ENCODE measurements at regions not wholly inside any gene's neighbourhood (a gene's known extent, or its start where the extent isn't known, plus 50 kb on each side); places are given as distances from the start of the nearest gene placed in this dataset.

DNA sequence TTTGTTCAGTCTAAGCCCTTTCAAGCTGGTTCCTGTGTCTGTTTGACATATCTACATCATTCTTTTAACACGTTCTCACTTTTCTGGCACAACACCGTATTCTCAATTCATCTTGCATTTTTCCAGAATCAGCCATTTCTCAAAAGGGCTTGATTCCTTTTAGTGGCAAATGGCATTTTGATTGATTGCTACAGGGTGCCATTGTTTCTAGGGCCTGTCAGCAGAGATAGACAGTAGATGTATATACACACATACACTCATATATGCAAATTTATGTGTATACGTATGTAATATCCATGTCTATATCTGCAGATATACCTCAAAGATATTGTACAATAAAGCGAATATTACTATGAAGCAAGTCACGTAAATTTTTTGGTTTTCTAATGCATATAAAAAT is 367.9 kb upstream of the TNP1 start:
- TF ChIP-seq EP300 (IDR thresholded peaks at IDR 0.05) (no peak), POLR2A (IDR thresholded peaks at IDR 0.05) (no peak), POLR2AphosphoS5 (IDR thresholded peaks at IDR 0.05) (no peak)
- TF ChIP-seq, protein P1, sequence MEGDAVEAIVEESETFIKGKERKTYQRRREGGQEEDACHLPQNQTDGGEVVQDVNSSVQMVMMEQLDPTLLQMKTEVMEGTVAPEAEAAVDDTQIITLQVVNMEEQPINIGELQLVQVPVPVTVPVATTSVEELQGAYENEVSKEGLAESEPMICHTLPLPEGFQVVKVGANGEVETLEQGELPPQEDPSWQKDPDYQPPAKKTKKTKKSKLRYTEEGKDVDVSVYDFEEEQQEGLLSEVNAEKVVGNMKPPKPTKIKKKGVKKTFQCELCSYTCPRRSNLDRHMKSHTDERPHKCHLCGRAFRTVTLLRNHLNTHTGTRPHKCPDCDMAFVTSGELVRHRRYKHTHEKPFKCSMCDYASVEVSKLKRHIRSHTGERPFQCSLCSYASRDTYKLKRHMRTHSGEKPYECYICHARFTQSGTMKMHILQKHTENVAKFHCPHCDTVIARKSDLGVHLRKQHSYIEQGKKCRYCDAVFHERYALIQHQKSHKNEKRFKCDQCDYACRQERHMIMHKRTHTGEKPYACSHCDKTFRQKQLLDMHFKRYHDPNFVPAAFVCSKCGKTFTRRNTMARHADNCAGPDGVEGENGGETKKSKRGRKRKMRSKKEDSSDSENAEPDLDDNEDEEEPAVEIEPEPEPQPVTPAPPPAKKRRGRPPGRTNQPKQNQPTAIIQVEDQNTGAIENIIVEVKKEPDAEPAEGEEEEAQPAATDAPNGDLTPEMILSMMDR (IDR thresholded peaks at IDR 0.05) = no peak
- 88 to 94% methylated on average over 5 of the region's 5 CpGs for WGBS, 2 donors
- no peaks in the 10 kb centered on the region for H3K9me3 ChIP-seq
- ATAC-seq (ENCODE audit: low FRiP score in 2 of 2) (no peak), DNase-seq (no peak)
- no peak overlapping the region for H3K27ac ChIP-seq
- no peaks in the 10 kb centered on the region for H3K36me3 ChIP-seq
- H3K27me3 ChIP-seq = no peaks in the 10 kb centered on the region
- no peak overlapping the region for H3K4me3 ChIP-seq
- H3K4me1 ChIP-seq = peaks cover 0 to 9% (median 3%) of the 10 kb centered on the region in 4 donors

DNA sequence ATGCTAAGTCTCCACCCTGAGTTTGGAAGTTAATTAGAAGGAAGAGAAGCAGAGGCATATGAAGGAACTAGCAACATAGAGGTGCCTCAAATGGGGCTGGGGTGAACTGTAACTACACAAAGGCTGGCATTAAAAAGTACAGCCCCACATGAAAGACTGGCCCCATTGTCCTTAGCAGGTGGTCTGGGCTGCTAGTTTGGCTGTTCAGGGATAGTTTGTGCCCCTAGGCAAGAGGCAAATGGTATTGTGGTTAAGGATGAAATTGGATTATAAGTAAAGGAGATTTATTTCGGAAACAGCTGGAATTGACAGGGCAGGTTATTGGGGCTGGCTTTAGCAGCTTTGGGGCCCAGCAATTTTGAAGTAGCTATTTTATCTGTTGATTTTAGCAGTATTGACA is 365.7 kb upstream of the TNP1 start:
- DNase-seq (no peak), ATAC-seq (ENCODE audit: low FRiP score in 2 of 2) (no peak)
- Histone ChIP-seq H3K27ac (no peak overlapping the region), H3K4me3 (no peak overlapping the region), H3K4me1 (peaks cover 0 to 9% (median 4%) of the 10 kb centered on the region in 4 donors), H3K36me3 (no peaks in the 10 kb centered on the region), H3K27me3 (no peaks in the 10 kb centered on the region), H3K9me3 (no peaks in the 10 kb centered on the region)
- TF ChIP-seq, protein P1 (IDR thresholded peaks at IDR 0.05) = no peak
- TF ChIP-seq POLR2AphosphoS5 (IDR thresholded peaks at IDR 0.05) = no peak
- TF ChIP-seq POLR2A (IDR thresholded peaks at IDR 0.05) = no peak
- no peak for TF ChIP-seq EP300 (IDR thresholded peaks at IDR 0.05)
- WGBS, 2 donors = 90 to 91% methylated on average over 1 of the region's 1 CpG

DNA sequence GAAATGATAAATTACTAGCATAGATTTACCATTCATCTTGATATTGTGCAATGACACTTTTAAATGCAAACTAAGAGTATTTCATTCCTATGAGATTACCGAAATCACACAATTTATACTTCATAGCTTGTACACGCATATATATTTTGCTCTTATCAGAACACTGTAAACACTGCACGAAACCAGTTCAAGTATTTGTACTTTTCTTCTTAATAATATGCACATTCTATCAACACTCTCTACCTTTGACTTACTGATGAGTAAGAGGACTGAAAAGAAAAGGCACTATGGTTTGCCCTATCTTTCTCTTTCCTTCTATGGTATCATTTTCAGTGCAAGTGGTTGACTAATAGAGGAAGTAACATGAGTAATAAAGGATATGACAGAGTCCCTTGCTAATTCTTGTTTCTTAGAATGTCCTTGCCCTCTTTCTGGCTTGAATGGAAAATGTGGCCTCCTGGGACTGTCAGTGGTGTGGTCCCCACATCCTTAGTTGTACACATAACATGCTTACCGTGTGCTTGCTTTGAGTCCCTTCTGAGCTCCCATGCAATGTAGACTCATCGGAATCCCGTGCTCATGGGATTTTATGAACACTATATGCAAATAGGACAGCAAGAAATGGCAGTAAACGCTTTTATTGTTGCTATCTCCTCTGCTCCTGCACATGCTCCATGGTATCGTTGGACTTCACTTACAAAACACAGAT is 363.5 kb upstream of the TNP1 start:
- Histone ChIP-seq H3K9me3 (no peaks in the 10 kb centered on the region), H3K27me3 (no peaks in the 10 kb centered on the region), H3K4me1 (peaks cover 0 to 9% (median 4%) of the 10 kb centered on the region in 4 donors), H3K27ac (no peak overlapping the region), H3K36me3 (no peaks in the 10 kb centered on the region), H3K4me3 (no peak overlapping the region)
- TF ChIP-seq, protein P1 (IDR thresholded peaks at IDR 0.05) = no peak
- TF ChIP-seq POLR2AphosphoS5 (IDR thresholded peaks at IDR 0.05) (no peak), POLR2A (IDR thresholded peaks at IDR 0.05) (no peak), EP300 (IDR thresholded peaks at IDR 0.05) (no peak)
- DNase-seq = no peak
- WGBS, 2 donors = 66 to 71% methylated on average over 8 of the region's 8 CpGs
- ATAC-seq (ENCODE audit: low FRiP score in 2 of 2) = peak in 1 of 2 donors; percentile 54

DNA sequence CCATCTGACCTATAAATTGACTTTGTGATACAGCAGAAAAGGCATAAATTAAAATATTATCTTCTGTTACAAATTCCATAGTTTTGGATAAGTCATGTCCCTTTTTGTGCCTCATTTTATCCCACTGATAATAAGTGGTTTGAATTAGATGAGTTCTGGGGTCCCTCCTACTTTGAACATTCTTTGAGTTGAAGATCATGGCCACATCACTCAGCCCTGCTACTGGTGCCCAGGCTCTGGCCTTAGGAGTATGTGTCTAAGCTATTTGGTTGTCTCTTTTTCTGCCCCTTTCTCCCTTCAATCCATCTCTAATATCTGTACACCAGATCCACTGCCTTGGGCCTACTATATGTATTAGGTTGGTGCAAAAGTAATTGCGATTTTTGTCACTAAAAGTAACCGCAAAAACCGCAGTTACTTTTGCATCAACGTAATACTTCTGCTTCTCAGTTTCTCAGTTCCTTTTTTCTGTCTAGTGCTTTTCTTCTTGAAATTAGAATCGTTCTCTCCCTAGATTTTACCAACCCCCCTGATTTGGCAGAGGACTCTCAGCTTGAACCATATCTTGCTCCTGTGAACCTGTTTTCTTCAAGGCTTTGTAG is 362.5 kb upstream of the TNP1 start:
- WGBS, 2 donors = 71 to 74% methylated on average over 5 of the region's 5 CpGs

More for the DNA sequence above, 362.5 kb upstream of the TNP1 start:
- no peak overlapping the region for H3K4me3 ChIP-seq
- H3K27me3 ChIP-seq = no peaks in the 10 kb centered on the region
- no peak for TF ChIP-seq POLR2AphosphoS5 (IDR thresholded peaks at IDR 0.05)
- TF ChIP-seq EP300 (IDR thresholded peaks at IDR 0.05) = no peak
- TF ChIP-seq, protein P1 (IDR thresholded peaks at IDR 0.05) = no peak
- no peak for TF ChIP-seq POLR2A (IDR thresholded peaks at IDR 0.05)
- no peaks in the 10 kb centered on the region for H3K9me3 ChIP-seq
- no peaks in the 10 kb centered on the region for H3K36me3 ChIP-seq
- DNase-seq (no peak), ATAC-seq (ENCODE audit: low FRiP score in 2 of 2) (peak; percentile 19 to 74)
- peaks cover 0 to 9% (median 4%) of the 10 kb centered on the region in 4 donors for H3K4me1 ChIP-seq
- no peak overlapping the region for H3K27ac ChIP-seq
